ENCODE measurements at regions not wholly inside any gene's neighbourhood (a gene's known extent, or its start where the extent isn't known, plus 50 kb on each side); places are given as distances from the start of the nearest gene placed in this dataset.

DNA sequence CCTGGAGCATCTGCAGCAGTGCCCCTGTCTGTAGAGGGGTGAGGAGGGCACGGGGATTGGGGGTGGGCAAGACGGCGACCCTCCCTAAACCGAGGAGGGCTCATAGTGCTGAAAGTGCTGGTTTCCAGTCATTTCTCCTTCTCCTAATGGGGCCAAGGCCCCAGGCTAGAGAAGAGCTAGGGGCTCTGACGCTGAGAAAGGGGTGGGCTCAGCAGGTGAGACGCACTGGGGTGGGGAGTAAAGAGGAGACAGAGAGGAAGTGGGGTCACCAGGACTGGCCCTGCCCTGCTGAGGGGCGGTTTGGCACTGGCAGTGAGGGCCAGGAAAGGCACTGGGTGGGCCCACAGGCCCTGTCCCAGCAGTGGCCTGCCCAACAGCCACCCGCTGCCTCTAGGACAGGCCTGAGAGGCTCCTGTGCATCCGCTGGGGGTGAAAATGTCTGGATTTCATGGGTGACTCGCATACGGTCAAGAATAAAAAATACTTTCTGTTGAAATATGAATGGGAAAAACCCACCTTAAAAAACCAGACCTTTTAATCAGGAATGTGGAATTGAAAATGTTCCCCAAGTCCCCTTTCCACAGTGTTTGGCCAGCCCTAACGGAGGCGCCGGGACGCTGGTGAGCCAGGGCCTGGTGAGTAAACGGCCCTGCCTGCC lies 122.4 kb upstream of the SMURF2 start:
- Mint-ChIP-seq H3K36me3 (ENCODE audit: low read depth) (no peaks in the 10 kb centered on the region), H3K4me3 (no peak overlapping the region), H3K9me3 (no peaks in the 10 kb centered on the region), H3K27ac (no peak overlapping the region), H3K27me3 (ENCODE audit: low read depth, poor library complexity) (peaks cover 46% of the 10 kb centered on the region), H3K4me1 (peaks cover 31% of the 10 kb centered on the region)
- no peak for DNase-seq
- TF ChIP-seq, protein P1, sequence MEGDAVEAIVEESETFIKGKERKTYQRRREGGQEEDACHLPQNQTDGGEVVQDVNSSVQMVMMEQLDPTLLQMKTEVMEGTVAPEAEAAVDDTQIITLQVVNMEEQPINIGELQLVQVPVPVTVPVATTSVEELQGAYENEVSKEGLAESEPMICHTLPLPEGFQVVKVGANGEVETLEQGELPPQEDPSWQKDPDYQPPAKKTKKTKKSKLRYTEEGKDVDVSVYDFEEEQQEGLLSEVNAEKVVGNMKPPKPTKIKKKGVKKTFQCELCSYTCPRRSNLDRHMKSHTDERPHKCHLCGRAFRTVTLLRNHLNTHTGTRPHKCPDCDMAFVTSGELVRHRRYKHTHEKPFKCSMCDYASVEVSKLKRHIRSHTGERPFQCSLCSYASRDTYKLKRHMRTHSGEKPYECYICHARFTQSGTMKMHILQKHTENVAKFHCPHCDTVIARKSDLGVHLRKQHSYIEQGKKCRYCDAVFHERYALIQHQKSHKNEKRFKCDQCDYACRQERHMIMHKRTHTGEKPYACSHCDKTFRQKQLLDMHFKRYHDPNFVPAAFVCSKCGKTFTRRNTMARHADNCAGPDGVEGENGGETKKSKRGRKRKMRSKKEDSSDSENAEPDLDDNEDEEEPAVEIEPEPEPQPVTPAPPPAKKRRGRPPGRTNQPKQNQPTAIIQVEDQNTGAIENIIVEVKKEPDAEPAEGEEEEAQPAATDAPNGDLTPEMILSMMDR (IDR thresholded peaks at IDR 0.05): no peak

DNA sequence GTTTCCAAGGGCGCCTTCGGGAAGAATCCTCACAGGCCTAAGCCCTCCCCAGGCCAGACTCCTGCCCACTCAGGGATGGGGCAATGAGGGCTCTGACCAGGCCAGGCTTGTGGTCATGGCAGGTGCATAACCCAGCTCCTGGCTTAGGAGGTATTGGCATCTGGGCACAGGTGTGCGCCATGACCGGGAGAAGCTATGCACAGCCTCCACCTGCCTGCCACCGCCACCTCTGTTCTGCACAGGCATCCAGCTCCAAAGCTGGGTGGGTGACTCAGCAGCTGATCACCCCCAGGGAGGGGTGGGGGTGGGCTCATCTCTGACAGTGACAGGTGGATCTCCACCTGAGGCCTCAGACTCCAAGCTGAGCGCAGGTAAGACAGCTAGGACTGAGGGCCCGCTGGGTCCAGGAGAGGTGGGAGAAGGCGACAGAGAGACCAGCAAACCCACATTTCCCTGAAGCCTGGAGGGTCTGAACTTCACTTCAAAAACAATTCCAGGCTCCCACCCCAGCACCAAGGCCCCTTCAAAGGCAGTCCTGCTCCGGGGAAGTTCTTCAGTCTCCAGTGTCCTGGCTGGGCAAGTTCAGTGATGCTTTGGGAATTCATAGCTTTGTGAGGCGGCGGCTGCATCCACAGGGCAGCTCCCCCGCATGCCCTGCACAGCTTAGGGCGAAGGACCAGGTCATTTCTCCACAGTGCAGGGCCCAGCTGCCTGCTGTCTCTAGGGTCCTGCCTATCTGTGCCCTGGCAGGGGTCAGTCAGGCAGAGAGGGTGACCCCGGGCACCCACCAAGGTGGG lies 121.6 kb upstream of the SMURF2 start:
- no peak overlapping the region for H3K27ac Mint-ChIP-seq
- DNase-seq: no peak

DNA sequence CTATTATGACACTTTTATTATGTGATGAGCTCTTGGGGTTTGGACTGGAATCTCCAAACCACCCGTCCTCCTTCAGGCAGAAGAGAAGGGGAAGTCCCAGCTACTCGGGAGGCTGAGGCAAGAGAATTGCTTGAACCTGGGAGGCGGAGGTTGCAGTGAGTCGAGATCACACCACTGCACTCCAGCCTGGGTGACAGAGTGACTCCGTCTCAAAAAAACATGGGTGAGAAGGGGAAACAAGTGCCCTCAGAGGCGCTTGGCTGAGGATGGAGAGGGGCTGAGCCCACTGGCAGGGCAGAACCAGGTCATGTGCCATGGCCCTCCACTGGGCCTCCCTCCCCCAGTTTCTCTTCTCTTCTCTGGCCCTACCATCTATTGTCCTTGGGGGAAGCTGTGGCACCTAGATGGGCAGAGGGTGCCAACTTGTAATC lies 120.9 kb upstream of the SMURF2 start:
- Mint-ChIP-seq H3K9me3 (no peaks in the 10 kb centered on the region), H3K27ac (no peak overlapping the region), H3K4me3 (no peak overlapping the region), H3K27me3 (ENCODE audit: low read depth, poor library complexity) (peaks cover 59% of the 10 kb centered on the region), H3K4me1 (peaks cover 31% of the 10 kb centered on the region), H3K36me3 (ENCODE audit: low read depth) (no peaks in the 10 kb centered on the region)
- no peak for DNase-seq
- TF ChIP-seq, protein P1 (IDR thresholded peaks at IDR 0.05): no peak

More for the DNA sequence above, 121.6 kb upstream of the SMURF2 start:
- Mint-ChIP-seq H3K27me3 (ENCODE audit: low read depth, poor library complexity) (peaks cover 54% of the 10 kb centered on the region), H3K36me3 (ENCODE audit: low read depth) (no peaks in the 10 kb centered on the region), H3K4me1 (peaks cover 31% of the 10 kb centered on the region), H3K4me3 (no peak overlapping the region), H3K9me3 (no peaks in the 10 kb centered on the region)
- TF ChIP-seq, protein P1 (IDR thresholded peaks at IDR 0.05): no peak

DNA sequence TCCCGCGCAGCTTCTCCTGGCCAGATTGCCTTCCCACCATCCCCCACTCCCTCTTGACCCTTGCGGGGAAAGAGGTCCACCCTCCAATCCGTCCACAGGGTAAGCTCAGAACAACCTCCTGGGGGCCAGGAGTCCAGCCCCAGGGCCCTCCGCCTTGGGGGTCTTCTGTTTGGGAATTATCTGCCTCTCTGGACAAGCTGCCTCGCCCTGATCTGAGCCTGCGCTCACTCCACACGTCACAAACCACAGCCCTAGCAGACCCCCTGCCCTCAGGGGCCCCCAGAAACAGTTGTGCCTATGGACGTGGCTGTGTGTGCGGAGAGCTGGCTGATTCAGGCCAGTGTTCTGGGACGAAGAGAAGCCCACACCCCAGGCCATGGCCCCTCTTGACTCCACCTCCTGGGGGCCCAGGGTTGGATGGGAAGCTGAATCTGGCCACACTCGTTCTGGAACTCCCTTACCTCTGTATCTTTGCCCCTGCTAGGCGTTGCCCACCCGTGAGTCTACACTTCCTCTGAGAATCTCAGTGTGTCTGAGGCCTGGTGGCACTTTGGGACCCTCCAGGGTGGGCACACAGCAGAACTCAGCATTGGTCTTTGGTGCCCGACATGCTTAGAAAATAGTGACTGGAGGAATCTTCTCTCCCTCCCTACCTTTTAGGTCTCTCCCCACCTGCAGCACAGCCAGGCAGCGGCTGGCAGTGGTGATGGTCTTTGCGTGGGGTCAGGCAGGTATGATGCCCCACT lies 119.9 kb upstream of the SMURF2 start:
- no peak for DNase-seq
- no peaks in the 10 kb centered on the region for H3K9me3 Mint-ChIP-seq
- H3K36me3 Mint-ChIP-seq (ENCODE audit: low read depth): no peaks in the 10 kb centered on the region
- peak overlapping the region; percentile 54 for H3K27ac Mint-ChIP-seq
- H3K4me3 Mint-ChIP-seq: peak overlapping the region; percentile 62
- TF ChIP-seq, protein P1 (IDR thresholded peaks at IDR 0.05): no peak
- H3K27me3 Mint-ChIP-seq (ENCODE audit: low read depth, poor library complexity): peaks cover 70% of the 10 kb centered on the region
- peaks cover 33% of the 10 kb centered on the region for H3K4me1 Mint-ChIP-seq

DNA sequence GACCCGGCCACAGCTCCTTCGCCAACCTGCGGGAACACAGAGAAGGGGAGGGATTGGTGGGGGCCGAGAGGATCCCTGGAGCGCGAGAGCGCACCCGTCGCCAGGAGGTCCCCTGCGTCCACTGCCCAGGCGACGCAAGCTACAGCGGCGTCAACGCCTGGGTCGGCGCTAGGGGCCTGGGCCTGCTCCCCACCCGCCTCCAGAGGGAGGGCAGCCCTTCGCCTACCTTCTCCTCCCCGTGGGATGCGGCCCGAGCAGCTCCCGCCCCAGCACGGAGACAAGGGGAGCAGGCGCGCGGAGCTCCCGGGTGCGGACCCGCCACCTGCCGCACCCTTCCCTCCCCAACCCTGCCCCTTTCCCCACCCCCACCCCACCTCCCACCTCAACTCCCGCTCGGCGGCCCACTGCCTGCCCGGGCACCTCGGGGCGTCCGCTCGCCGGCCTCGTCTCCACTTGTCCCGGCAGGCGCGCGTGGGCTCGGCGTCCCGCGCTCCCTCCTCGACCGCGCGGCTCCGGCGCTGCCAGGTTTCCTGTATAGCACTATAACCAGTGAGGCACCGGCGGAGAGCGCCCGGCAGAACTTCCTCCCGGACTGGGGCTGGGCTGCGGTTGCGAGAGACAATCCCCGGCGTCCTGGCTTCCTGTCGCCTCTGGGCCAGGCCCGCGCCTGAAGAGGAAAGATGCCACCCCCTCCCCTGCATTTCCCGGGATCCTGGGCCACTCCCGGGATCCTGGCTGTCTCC lies 119.1 kb upstream of the SMURF2 start:
- DNase-seq: peak; percentile 52
- TF ChIP-seq, protein P1 (IDR thresholded peaks at IDR 0.05): no peak
- Mint-ChIP-seq H3K27ac (no peak overlapping the region), H3K36me3 (ENCODE audit: low read depth) (no peaks in the 10 kb centered on the region), H3K4me3 (peak overlapping the region; percentile 73), H3K4me1 (peaks cover 31% of the 10 kb centered on the region), H3K27me3 (ENCODE audit: low read depth, poor library complexity) (peaks cover 75% of the 10 kb centered on the region), H3K9me3 (no peaks in the 10 kb centered on the region)

All from nephron progenitor cell (in vitro differentiated cells).